ENCODE measurements at regions not wholly inside any gene's neighbourhood (a gene's known extent, or its start where the extent isn't known, plus 50 kb on each side); places are given as distances from the start of the nearest gene placed in this dataset.

DNA sequence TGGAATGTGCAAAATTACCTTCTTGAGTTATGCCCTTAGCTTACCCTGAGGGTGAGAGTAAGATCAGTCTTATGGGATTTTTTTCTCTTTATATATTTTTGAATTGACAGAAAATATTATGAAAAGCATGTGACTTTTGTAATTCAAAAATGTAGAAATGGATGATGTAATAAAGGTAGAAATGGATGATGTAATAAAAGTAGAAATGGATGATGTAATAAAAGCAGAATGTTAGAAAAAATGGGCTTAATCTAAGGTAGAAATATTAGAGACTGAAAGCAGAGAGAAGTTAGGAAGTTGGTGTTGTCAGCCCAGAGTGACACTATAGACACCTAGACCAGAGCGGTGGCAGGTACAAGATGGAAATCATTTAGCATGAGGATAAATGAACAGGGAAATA is 107.1 kb upstream of the THSD7B start:
- TF ChIP-seq TARDBP (IDR thresholded peaks at IDR 0.05): no peak
- TF ChIP-seq SP1 (IDR thresholded peaks at IDR 0.05): no peak
- TF ChIP-seq FOXM1 (IDR thresholded peaks at IDR 0.05; ENCODE audit: borderline replicate concordance): no peak
- TF ChIP-seq, protein P1, sequence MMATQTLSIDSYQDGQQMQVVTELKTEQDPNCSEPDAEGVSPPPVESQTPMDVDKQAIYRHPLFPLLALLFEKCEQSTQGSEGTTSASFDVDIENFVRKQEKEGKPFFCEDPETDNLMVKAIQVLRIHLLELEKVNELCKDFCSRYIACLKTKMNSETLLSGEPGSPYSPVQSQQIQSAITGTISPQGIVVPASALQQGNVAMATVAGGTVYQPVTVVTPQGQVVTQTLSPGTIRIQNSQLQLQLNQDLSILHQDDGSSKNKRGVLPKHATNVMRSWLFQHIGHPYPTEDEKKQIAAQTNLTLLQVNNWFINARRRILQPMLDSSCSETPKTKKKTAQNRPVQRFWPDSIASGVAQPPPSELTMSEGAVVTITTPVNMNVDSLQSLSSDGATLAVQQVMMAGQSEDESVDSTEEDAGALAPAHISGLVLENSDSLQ (IDR thresholded peaks at IDR 0.05): no peak
- no peak for TF ChIP-seq ZNF384 (IDR thresholded peaks at IDR 0.05)
- no peak for TF ChIP-seq ELF4 (IDR thresholded peaks at IDR 0.05)
- TF ChIP-seq FOXA1 (IDR thresholded peaks at IDR 0.05): no peak
- TF ChIP-seq CTBP1 (IDR thresholded peaks at IDR 0.05; ENCODE audit: borderline replicate concordance): no peak
- no peak for TF ChIP-seq FOXK2 (IDR thresholded peaks at IDR 0.05)

Measured in HEK293T (cell line).